ENCODE measurements at regions not wholly inside any gene's neighbourhood (a gene's known extent, or its start where the extent isn't known, plus 50 kb on each side); places are given as distances from the start of the nearest gene placed in this dataset.
A peak's percentile ranks its signal among the peaks of the same experiment; 100 is the strongest.

DNA sequence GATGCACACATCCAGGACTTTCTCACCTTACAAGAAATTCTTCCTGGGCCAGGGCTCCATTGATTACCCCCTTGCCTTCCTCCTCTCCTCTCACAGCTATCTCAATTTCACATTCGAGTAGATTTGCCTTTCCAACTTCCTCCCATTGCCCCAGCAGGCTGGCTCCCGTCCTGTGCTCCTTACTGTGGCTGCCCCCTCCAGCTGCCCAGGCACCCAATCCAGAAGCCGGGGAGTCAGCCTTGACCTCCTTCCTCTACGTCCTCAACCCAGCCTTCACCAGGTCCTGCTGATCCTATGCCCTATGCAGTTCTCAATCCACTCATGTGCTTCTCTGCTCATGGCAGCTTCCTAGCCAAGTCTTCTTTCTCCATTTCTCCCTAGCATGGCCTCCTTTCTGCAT is 85.7 kb upstream of the GPR26 start:
- no peaks in the 10 kb centered on the region for H3K36me3 Mint-ChIP-seq (ENCODE audit: insufficient read depth)
- peaks cover 80% of the 10 kb centered on the region for H3K27me3 Mint-ChIP-seq
- DNase-seq (ENCODE audit: low spot score, unreplicated experiment): no peak
- H3K4me3 Mint-ChIP-seq (ENCODE audit: low read depth): no peak overlapping the region
- no peaks in the 10 kb centered on the region for H3K4me1 Mint-ChIP-seq (ENCODE audit: low read depth)
- H3K27ac Mint-ChIP-seq: no peak overlapping the region
- H3K9me3 Mint-ChIP-seq (ENCODE audit: low read depth): no peaks in the 10 kb centered on the region
- no peak for TF ChIP-seq CTCF (IDR thresholded peaks at IDR 0.05; ENCODE audit: unreplicated experiment)

DNA sequence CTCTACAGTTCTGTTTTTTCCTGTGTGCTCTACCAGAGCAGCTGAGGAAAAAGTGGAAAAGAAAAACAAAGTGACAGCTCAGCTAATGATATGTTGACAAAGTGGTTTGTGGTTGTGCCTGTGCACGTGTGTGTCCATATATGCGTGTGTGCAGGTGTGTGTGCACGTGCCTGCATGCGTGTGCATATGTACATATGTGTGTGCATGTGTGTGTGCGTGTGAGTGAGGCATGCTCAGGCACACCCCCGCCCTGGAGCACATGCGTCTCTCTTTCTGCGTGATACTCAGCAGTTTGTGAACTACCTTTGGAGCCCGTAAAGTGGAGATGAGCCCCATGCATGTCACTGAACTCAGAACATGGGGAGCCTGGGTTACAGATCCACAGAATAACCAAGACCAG is 84.5 kb upstream of the GPR26 start:
- Mint-ChIP-seq H3K4me1 (ENCODE audit: low read depth) (no peaks in the 10 kb centered on the region), H3K27ac (no peak overlapping the region), H3K36me3 (ENCODE audit: insufficient read depth) (no peaks in the 10 kb centered on the region), H3K9me3 (ENCODE audit: low read depth) (no peaks in the 10 kb centered on the region), H3K4me3 (ENCODE audit: low read depth) (no peak overlapping the region), H3K27me3 (peaks cover 82% of the 10 kb centered on the region)
- DNase-seq (ENCODE audit: low spot score, unreplicated experiment): no peak
- TF ChIP-seq CTCF (IDR thresholded peaks at IDR 0.05; ENCODE audit: unreplicated experiment): no peak

GRCh38 chr10:123582084-123582989 is 83.8 kb upstream of the GPR26 start:
- Mint-ChIP-seq H3K4me3 (ENCODE audit: low read depth) (no peak overlapping the region), H3K9me3 (ENCODE audit: low read depth) (no peaks in the 10 kb centered on the region), H3K27me3 (peaks cover 80% of the 10 kb centered on the region), H3K27ac (no peak overlapping the region), H3K36me3 (ENCODE audit: insufficient read depth) (no peaks in the 10 kb centered on the region), H3K4me1 (ENCODE audit: low read depth) (no peaks in the 10 kb centered on the region)
- peak; percentile 90 for TF ChIP-seq CTCF (IDR thresholded peaks at IDR 0.05; ENCODE audit: unreplicated experiment)
- peak; percentile 76 for DNase-seq (ENCODE audit: low spot score, unreplicated experiment)

GRCh38 chr10:123583639-123584418 is 82.3 kb upstream of the GPR26 start:
- no peaks in the 10 kb centered on the region for H3K36me3 Mint-ChIP-seq (ENCODE audit: insufficient read depth)
- H3K4me3 Mint-ChIP-seq (ENCODE audit: low read depth): no peak overlapping the region
- H3K9me3 Mint-ChIP-seq (ENCODE audit: low read depth): no peaks in the 10 kb centered on the region
- DNase-seq (ENCODE audit: low spot score, unreplicated experiment): peak; percentile 74
- H3K4me1 Mint-ChIP-seq (ENCODE audit: low read depth): no peaks in the 10 kb centered on the region
- H3K27ac Mint-ChIP-seq: no peak overlapping the region
- TF ChIP-seq CTCF (IDR thresholded peaks at IDR 0.05; ENCODE audit: unreplicated experiment): peak; percentile 93
- peaks cover 71% of the 10 kb centered on the region for H3K27me3 Mint-ChIP-seq

- DNase-seq (ENCODE audit: low spot score, unreplicated experiment): no peak
- H3K27ac Mint-ChIP-seq: no peak overlapping the region
- no peak for TF ChIP-seq CTCF (IDR thresholded peaks at IDR 0.05; ENCODE audit: unreplicated experiment)
- no peaks in the 10 kb centered on the region for H3K9me3 Mint-ChIP-seq (ENCODE audit: low read depth)
- H3K36me3 Mint-ChIP-seq (ENCODE audit: insufficient read depth): no peaks in the 10 kb centered on the region
- H3K4me1 Mint-ChIP-seq (ENCODE audit: low read depth): no peaks in the 10 kb centered on the region
- no peak overlapping the region for H3K4me3 Mint-ChIP-seq (ENCODE audit: low read depth)
- H3K27me3 Mint-ChIP-seq: peaks cover 65% of the 10 kb centered on the region
Observed at GRCh38 chr10:123584419-123584775, 81.8 kb upstream of the GPR26 start.

All from progenitor cell of endocrine pancreas (in vitro differentiated cells).